Liver (tissue), 3 donors: ENCODE measurements at regions not wholly inside any gene's neighbourhood (a gene's known extent, or its start where the extent isn't known, plus 50 kb on each side); places are given as distances from the start of the nearest gene placed in this dataset.

Experiments used
- FOXA1 ChIP-seq: IDR thresholded peaks from 2 replicates; pipeline ENCODE4 v1.6.1; 2016; ENCODE audit warnings: antibody characterized with exemption
- HNF4A ChIP-seq, 2 donors: conservative IDR thresholded peaks; 2 replicates each; pipeline ENCODE4 v1.6.1; 2016; ENCODE audit warnings: antibody characterized with exemption in 2 of 2, mild to moderate bottlenecking in 2 of 2
- RXRA ChIP-seq, 2 donors: IDR thresholded peaks; 2 replicates each; pipeline ENCODE4 v1.6.1; 2017 to 2018; ENCODE audit warnings: antibody characterized with exemption in 2 of 2, mild to moderate bottlenecking in 1 of 2
- SP1 ChIP-seq: IDR thresholded peaks from 2 replicates; pipeline ENCODE4 v1.6.1; 2018; ENCODE audit warnings: antibody characterized with exemption, mild to moderate bottlenecking
- TAF1 ChIP-seq: conservative IDR thresholded peaks from 2 replicates; pipeline ENCODE4 v1.6.1; 2016; ENCODE audit warnings: antibody characterized with exemption, mild to moderate bottlenecking
- YY1 ChIP-seq: IDR thresholded peaks from 2 replicates; pipeline ENCODE4 v1.6.1; 2016; ENCODE audit warnings: antibody characterized with exemption, mild to moderate bottlenecking
- TF ChIP-seq, protein P1 (sequence below): IDR thresholded peaks from 2 replicates; pipeline ENCODE4 v1.6.1; 2016; ENCODE audit warnings: antibody characterized with exemption
- TF ChIP-seq, protein P2 (sequence below): fragments of 150-350 bp; IDR thresholded peaks from 2 replicates; pipeline ENCODE4 v1.5.1; 2017; ENCODE audit warnings: improper control_type of control experiment, low read depth, low read length; ENCODE audit not compliant: missing input control
- TF ChIP-seq, protein P3 (sequence below): IDR thresholded peaks from 2 replicates; pipeline ENCODE4 v1.6.1; 2016; ENCODE audit warnings: antibody characterized with exemption, mild to moderate bottlenecking
- TF ChIP-seq, protein P4 (sequence below): IDR thresholded peaks from 2 replicates; pipeline ENCODE4 v1.6.1; 2016; ENCODE audit warnings: antibody characterized with exemption
- TF ChIP-seq, protein P5 (sequence below): IDR thresholded peaks from 2 replicates; pipeline ENCODE4 v1.6.1; 2016; ENCODE audit warnings: antibody characterized with exemption
- donor health status: healthy.
- donor health status: healthy.

DNA sequence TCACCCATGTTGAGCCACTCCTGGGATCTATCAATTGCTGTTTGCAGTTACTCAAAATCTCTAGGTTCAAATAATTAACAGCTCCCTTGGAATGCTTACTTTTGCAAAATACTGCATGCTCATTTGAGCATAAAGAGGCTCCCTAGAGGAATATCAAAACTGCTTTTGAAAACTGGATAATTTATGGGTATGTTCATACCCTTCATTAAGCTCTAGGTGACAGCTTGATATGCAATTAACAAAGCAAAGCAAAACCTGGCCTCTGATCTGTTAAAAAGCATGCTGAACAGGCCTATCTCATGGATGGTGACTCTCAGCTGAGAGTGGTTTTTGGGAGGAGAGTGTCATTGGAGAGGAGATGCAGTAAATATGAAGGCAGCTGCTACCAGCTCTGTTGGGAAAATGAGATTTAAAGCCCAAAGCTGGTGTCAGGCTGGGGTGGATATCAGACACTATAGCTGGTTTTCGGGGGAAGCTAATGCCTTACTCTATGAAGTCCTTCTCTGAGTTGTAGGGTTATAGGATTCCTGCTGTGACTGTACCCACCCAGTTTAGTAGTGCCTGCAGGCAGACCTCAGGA is 110.9 kb downstream of the RASSF10 start:
- TF ChIP-seq HNF4A (conservative IDR thresholded peaks at IDR 0.05) (no peak), YY1 (no peak), RXRA (IDR thresholded peaks at IDR 0.05) (no peak), TAF1 (no peak), FOXA1 (no peak), SP1 (no peak)
- TF ChIP-seq, protein P1, sequence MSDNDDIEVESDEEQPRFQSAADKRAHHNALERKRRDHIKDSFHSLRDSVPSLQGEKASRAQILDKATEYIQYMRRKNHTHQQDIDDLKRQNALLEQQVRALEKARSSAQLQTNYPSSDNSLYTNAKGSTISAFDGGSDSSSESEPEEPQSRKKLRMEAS: no peak
- TF ChIP-seq, protein P2, sequence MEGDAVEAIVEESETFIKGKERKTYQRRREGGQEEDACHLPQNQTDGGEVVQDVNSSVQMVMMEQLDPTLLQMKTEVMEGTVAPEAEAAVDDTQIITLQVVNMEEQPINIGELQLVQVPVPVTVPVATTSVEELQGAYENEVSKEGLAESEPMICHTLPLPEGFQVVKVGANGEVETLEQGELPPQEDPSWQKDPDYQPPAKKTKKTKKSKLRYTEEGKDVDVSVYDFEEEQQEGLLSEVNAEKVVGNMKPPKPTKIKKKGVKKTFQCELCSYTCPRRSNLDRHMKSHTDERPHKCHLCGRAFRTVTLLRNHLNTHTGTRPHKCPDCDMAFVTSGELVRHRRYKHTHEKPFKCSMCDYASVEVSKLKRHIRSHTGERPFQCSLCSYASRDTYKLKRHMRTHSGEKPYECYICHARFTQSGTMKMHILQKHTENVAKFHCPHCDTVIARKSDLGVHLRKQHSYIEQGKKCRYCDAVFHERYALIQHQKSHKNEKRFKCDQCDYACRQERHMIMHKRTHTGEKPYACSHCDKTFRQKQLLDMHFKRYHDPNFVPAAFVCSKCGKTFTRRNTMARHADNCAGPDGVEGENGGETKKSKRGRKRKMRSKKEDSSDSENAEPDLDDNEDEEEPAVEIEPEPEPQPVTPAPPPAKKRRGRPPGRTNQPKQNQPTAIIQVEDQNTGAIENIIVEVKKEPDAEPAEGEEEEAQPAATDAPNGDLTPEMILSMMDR: no peak
- TF ChIP-seq, protein P3, sequence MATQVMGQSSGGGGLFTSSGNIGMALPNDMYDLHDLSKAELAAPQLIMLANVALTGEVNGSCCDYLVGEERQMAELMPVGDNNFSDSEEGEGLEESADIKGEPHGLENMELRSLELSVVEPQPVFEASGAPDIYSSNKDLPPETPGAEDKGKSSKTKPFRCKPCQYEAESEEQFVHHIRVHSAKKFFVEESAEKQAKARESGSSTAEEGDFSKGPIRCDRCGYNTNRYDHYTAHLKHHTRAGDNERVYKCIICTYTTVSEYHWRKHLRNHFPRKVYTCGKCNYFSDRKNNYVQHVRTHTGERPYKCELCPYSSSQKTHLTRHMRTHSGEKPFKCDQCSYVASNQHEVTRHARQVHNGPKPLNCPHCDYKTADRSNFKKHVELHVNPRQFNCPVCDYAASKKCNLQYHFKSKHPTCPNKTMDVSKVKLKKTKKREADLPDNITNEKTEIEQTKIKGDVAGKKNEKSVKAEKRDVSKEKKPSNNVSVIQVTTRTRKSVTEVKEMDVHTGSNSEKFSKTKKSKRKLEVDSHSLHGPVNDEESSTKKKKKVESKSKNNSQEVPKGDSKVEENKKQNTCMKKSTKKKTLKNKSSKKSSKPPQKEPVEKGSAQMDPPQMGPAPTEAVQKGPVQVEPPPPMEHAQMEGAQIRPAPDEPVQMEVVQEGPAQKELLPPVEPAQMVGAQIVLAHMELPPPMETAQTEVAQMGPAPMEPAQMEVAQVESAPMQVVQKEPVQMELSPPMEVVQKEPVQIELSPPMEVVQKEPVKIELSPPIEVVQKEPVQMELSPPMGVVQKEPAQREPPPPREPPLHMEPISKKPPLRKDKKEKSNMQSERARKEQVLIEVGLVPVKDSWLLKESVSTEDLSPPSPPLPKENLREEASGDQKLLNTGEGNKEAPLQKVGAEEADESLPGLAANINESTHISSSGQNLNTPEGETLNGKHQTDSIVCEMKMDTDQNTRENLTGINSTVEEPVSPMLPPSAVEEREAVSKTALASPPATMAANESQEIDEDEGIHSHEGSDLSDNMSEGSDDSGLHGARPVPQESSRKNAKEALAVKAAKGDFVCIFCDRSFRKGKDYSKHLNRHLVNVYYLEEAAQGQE: no peak
- TF ChIP-seq, protein P4, sequence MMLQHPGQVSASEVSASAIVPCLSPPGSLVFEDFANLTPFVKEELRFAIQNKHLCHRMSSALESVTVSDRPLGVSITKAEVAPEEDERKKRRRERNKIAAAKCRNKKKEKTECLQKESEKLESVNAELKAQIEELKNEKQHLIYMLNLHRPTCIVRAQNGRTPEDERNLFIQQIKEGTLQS: no peak
- TF ChIP-seq, protein P5, sequence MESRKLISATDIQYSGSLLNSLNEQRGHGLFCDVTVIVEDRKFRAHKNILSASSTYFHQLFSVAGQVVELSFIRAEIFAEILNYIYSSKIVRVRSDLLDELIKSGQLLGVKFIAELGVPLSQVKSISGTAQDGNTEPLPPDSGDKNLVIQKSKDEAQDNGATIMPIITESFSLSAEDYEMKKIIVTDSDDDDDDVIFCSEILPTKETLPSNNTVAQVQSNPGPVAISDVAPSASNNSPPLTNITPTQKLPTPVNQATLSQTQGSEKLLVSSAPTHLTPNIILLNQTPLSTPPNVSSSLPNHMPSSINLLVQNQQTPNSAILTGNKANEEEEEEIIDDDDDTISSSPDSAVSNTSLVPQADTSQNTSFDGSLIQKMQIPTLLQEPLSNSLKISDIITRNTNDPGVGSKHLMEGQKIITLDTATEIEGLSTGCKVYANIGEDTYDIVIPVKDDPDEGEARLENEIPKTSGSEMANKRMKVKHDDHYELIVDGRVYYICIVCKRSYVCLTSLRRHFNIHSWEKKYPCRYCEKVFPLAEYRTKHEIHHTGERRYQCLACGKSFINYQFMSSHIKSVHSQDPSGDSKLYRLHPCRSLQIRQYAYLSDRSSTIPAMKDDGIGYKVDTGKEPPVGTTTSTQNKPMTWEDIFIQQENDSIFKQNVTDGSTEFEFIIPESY: no peak
